ENCODE measurements at regions not wholly inside any gene's neighbourhood (a gene's known extent, or its start where the extent isn't known, plus 50 kb on each side); places are given as distances from the start of the nearest gene placed in this dataset.
"Not testable (repeated sequence)": the region's sequence is repeated elsewhere in the genome, so short reads cannot be mapped to it uniquely, and the experiment has no call there.

- no peaks in the 10 kb centered on the region for H3K4me1 ChIP-seq
- no peaks in the 10 kb centered on the region for H3K9me3 ChIP-seq
Observed at GRCh38 chr12:38527631-38528030, 211.1 kb downstream of the ALG10B start.

DNA sequence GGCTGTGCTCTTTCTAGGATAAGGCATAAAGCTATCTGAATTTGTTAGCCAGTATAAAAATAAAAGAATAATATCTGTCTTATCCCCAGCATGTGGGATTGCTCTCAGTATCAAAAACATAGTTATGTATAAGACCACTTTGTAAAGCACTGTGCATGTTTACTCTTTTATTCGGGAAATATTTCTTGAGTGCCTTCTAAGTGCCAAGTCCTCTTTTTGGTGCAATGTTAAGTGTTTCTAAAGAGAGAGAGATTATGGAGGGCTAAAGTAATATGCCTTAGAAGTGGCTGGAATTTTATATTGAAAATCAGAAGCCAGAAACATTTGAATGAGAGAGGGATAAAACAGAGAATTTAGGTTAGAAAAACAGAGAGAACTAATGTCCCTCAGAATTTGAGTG is 212.0 kb downstream of the ALG10B start:
- ATAC-seq = no peak
- 41 to 75% methylated on average over 1 of the region's 1 CpG for WGBS, 2 donors (ENCODE audit: low coverage in 1 of 2)
- no peak for TF ChIP-seq POLR2A (IDR thresholded peaks at IDR 0.05)
- no peak for TF ChIP-seq POLR2AphosphoS5 (IDR thresholded peaks at IDR 0.05)
- TF ChIP-seq EP300 (IDR thresholded peaks at IDR 0.05) = no peak
- no peak for TF ChIP-seq CTCF (IDR thresholded peaks at IDR 0.05)

More at GRCh38 chr12:38527631-38528030, 211.1 kb downstream of the ALG10B start:
- WGBS, 2 donors (ENCODE audit: low coverage in 1 of 2) = 55 to 56% methylated on average over 3 to 4 of the region's 4 CpGs
- no peak overlapping the region for H3K27ac ChIP-seq
- no peaks in the 10 kb centered on the region for H3K27me3 ChIP-seq
- no peak overlapping the region for H3K4me3 ChIP-seq
- H3K36me3 ChIP-seq = no peaks in the 10 kb centered on the region
- ATAC-seq = no peak
- TF ChIP-seq POLR2AphosphoS5 (IDR thresholded peaks at IDR 0.05) = no peak
- no peak for TF ChIP-seq EP300 (IDR thresholded peaks at IDR 0.05)
- no peak for TF ChIP-seq POLR2A (IDR thresholded peaks at IDR 0.05)
- no peak for TF ChIP-seq CTCF (IDR thresholded peaks at IDR 0.05)

GRCh38 chr12:38529281-38529680 is 212.7 kb downstream of the ALG10B start:
- H3K27me3 ChIP-seq, H3K4me3 ChIP-seq, H3K9me3 ChIP-seq, H3K27ac ChIP-seq, ATAC-seq, H3K4me1 ChIP-seq, H3K36me3 ChIP-seq: not testable (repeated sequence)
- 80 to 82% methylated on average over 3 of the region's 3 CpGs for WGBS, 2 donors (ENCODE audit: low coverage in 1 of 2)

More for the DNA sequence above, 212.0 kb downstream of the ALG10B start:
- H3K27me3 ChIP-seq = no peaks in the 10 kb centered on the region
- no peaks in the 10 kb centered on the region for H3K4me1 ChIP-seq
- no peak overlapping the region for H3K4me3 ChIP-seq
- no peak overlapping the region for H3K27ac ChIP-seq
- H3K9me3 ChIP-seq = no peaks in the 10 kb centered on the region
- H3K36me3 ChIP-seq = no peaks in the 10 kb centered on the region

DNA sequence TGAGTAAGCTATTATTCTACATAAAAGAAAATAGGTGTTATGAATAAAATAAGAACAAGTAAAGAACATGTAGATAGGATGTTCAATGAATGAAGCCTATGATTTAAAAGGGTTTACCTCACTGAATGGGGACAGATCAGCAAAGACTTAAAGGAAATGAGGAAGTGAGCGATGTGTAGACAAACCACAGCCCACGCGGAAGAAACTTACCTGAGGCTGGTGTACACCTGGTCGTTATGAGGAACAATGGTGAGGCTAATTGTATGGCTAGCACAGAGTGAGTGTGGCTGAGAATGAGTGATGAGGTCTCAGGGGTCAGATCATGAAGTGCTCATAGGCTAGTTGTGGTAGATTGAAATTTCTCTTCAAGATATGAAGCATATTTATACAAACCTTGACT is 221.7 kb downstream of the ALG10B start:
- peaks cover 0 to 3% (median 0%) of the 10 kb centered on the region in 3 donors for H3K4me1 ChIP-seq
- no peaks in the 10 kb centered on the region for H3K36me3 ChIP-seq
- no peak for ATAC-seq
- WGBS, 2 donors (ENCODE audit: low coverage in 1 of 2) = 61 to 66% methylated on average over 4 of the region's 4 CpGs
- H3K9me3 ChIP-seq = no peaks in the 10 kb centered on the region
- no peak overlapping the region for H3K4me3 ChIP-seq
- no peak overlapping the region for H3K27ac ChIP-seq
- TF ChIP-seq POLR2A (IDR thresholded peaks at IDR 0.05) (no peak), CTCF (IDR thresholded peaks at IDR 0.05) (no peak), EP300 (IDR thresholded peaks at IDR 0.05) (no peak), POLR2AphosphoS5 (IDR thresholded peaks at IDR 0.05) (no peak)
- no peaks in the 10 kb centered on the region for H3K27me3 ChIP-seq

DNA sequence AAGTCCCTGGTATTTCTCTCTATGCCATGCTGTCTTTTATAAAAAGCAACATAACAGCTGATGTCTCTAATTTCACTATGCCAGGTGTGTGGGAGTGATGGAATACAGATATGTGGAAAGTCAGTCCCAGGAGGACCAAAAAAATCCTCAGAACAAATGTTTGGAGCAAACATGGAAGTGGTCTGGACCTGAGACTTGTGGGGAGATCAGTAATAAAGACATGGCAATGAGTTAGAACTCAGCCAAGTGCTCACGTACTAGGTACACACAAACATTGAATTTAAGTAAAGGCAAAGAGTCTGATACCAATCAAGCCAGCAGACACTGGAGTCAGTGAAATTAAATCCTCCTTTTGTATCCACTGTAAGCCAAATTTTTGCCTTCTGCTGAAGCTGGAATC is 223.6 kb downstream of the ALG10B start:
- H3K9me3 ChIP-seq = no peaks in the 10 kb centered on the region
- WGBS, 2 donors (ENCODE audit: low coverage in 1 of 2) = 88 to 100% methylated on average over 1 of the region's 1 CpG

More for the DNA sequence above, 223.6 kb downstream of the ALG10B start:
- Histone ChIP-seq H3K4me3 (no peak overlapping the region), H3K36me3 (no peaks in the 10 kb centered on the region), H3K4me1 (peaks cover 0 to 18% (median 4%) of the 10 kb centered on the region in 3 donors), H3K27ac (no peak overlapping the region), H3K27me3 (no peaks in the 10 kb centered on the region)
- no peak for ATAC-seq
- no peak for TF ChIP-seq POLR2A (IDR thresholded peaks at IDR 0.05)
- no peak for TF ChIP-seq CTCF (IDR thresholded peaks at IDR 0.05)
